ENCODE measurements at regions not wholly inside any gene's neighbourhood (a gene's known extent, or its start where the extent isn't known, plus 50 kb on each side); places are given as distances from the start of the nearest gene placed in this dataset.
"Not testable (repeated sequence)": the region's sequence is repeated elsewhere in the genome, so short reads cannot be mapped to it uniquely, and the experiment has no call there.

GRCh38 chr4:124873361-124874171 lies 161.0 kb upstream of the ANKRD50 start:
- no peak for DNase-seq

- no peak for DNase-seq
These were observed 160.1 kb upstream of the ANKRD50 start for GRCh38 chr4:124872659-124873058.

GRCh38 chr4:124869961-124870495 lies 157.5 kb upstream of the ANKRD50 start:
- DNase-seq: no peak

DNA sequence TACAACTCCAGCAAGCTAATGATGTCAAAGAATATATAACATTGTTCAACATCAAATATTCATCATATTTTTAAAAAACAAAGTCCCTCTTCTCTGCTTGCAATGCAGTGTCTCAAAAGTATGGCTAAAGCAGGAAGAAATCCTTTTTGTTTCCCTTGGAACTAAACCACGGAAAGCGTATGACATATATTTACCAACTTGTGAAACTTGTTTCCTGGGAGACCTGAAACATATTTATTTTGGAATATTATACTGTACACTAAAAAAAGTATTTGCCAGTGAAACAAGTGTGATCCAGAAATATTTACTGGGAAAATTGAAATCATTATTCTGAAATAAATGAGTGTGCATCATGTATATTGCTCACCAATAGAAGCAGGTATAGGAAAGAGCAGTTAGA lies 156.0 kb upstream of the ANKRD50 start:
- DNase-seq: no peak

DNA sequence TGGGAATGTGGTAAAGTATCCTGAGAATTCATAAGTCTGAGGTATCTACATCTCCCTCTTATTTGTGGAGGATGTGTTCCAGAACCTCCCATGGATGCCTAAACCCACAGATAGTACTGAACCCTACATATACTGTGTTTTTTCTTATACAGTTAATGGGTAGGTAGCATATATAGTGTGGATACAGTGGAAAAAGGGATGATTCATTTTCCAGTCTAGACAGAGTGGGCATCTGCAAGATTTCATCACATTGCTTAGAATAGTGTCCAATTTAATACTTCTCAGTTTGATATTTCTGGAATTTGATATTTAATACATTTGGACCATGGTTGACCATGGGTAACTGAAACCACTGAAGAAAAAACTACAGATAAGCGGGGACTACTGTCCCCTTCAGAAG lies 155.0 kb upstream of the ANKRD50 start:
- DNase-seq: no peak

- no peak for DNase-seq
These were observed 153.8 kb upstream of the ANKRD50 start for GRCh38 chr4:124866301-124866700.

GRCh38 chr4:124863040-124863545 lies 150.6 kb upstream of the ANKRD50 start:
- DNase-seq: no peak

- no peak for DNase-seq
These were observed 149.7 kb upstream of the ANKRD50 start for GRCh38 chr4:124862261-124862660.

DNA sequence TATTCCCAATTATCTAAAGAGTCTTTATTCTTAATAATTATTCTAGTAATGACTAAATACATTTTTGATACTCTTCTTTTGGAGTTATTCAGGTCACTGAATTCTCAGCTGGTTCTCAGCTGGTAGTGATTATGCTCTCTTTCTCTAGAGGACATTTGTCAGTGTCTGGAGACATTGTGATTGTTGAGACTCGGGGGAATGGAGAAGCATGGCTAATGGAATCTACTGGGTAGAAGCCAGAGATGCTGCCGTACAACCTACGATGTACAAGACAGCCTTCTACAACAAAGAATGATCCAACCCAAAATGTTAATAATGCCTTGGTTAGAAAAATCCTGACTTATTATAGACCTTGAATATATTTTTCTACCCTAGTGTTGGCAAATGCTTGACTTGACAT lies 149.2 kb upstream of the ANKRD50 start:
- DNase-seq: no peak

- no peak for DNase-seq
These were observed 142.4 kb upstream of the ANKRD50 start for GRCh38 chr4:124854968-124855367.

DNA sequence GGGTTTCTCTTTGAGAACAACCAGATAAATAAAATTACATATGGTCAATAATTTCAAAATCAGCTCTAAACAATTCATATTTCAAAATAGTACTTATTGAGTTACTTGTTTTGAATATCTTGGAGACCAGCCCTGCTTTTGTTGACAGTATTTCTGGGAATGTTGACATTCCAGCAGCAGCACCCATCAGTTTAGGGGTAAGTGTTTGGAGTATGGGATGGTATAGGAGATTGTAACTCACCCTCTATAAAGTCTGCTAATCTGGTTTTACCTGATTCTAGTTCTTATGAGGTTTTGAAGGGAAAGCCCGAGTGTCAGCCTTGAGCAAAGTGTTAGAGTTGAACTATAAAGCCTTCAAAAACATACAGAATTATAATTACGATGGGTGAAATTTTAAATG lies 139.2 kb upstream of the ANKRD50 start:
- no peak for DNase-seq

DNA sequence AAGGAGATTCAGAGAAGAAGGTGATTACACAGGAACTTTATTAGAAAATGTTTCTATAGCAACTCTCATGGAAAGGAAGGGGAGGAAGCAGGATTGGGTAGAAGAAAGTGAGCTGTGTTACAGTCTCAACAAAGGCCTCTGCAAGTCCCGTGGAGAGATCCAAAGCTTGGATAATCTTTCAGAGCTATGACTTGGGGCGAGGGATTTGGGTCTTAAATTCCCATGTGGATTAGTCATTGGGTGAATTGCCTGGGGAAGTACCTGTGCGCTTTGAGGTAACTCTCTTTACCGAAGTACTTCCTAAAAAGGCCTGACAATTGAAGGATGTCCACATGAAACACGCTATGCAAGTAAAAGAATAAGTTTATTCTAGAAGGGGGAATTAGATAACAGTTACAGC lies 133.8 kb upstream of the ANKRD50 start:
- DNase-seq: no peak

DNA sequence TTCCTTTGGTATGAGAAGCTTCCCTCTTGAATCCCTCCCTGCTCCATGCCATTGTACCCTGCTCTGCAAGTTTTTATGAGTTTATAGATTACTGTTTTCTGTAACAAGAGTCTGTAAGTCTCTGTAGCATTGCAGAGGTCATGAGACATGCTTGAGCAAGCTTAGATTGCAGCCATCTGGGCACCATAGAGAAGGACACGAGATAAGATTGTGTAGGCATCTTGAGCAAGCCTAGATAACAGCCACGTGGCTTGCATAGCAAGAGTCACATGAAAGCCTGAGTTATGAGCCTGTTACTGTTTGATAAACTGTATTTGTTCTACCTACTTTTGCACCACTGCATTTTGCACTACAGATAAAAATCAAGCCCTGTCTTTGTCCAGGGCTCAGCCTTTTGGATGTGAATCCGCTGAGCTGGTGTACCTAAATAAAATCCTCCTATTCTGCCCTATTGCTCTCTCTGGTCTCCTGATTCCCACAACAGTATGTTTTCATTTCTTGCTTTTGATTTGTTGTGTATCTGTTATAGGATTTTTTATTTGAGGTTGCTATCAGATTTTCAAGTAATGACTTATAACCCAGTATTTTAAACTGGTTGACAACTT lies 127.4 kb upstream of the ANKRD50 start:
- DNase-seq: no peak

GRCh38 chr4:124833831-124834505 lies 121.4 kb upstream of the ANKRD50 start:
- no peak for DNase-seq

GRCh38 chr4:124828382-124828781 lies 115.8 kb upstream of the ANKRD50 start:
- DNase-seq: no peak

DNA sequence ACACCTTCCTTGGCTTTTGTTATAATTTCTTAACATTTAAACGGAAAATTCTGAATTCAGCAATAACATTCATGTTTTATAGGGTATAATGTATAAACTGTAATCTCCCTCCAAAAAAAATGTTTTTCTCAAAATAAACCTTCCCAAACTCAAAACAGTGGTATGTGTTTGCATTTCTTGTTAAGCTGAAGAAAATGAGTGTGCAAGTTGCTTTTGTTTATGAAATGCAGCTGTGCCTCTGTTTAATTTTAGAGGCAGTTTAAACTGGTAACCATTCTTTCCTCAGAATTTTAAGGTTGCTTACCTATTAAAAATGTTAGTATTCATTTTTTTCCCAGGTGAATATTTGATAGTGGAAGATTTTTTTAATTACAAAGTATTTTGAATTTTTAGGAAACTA lies 105.0 kb upstream of the ANKRD50 start:
- DNase-seq: no peak

DNA sequence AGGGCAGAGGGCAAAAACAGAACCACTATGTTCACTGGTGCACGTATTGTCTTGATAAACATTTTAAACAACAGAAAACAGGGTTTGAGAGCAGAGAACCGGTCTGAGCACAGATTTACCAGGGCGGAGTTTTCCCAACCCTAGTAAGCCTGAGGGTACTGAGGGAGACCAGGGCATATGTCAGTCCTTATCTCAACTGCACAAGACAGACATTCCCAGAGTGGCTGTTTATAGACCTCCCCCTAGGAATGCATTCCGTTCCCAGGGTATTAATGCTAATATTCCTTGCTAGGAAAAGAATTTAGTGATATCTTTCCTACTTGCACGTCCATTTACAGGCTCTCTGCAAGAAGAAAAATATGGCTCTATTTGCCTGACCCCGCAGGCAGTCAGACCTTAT lies 99.7 kb upstream of the ANKRD50 start:
- DNase-seq: not testable (repeated sequence)

- DNase-seq: no peak
These were observed 98.3 kb upstream of the ANKRD50 start for GRCh38 chr4:124810827-124811226.

DNA sequence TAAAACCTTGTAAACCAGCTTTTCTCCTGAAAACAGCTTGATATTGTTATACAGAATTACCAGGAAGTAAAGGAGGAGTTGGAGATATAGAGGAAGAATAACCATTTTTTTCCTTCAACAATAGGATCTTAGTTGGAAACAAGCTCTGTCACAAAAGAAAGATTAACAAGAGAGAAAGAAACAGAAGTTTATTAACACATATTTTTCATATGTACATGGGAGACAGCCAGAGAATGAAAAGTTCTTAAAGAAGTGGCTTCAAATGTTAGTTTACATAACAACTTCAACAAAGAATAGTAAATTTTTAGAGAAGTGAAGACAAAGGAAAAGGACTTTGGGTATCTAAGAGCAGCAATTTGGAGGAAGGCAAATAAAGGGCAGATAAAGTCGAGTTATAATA lies 94.9 kb upstream of the ANKRD50 start:
- no peak for DNase-seq

GRCh38 chr4:124806403-124806802 lies 93.9 kb upstream of the ANKRD50 start:
- no peak for DNase-seq

DNA sequence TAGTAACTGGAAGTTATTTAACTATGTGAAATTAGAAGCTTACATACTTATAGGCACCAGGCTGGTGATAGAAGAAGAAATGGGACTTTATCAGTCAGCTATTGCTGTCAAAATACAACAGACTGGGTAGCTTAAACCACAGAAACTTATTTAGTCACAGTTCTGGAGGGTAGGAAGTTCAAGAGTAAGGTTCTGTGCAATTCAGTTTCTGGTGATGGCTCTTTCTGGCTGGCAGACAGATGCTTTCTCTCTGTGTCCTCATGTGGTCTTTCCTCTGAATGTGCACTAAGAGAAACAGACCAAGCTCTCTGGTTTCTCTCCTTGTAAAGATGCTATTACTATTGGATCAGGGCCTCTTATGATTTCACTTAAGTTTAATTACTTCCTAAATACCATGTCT lies 92.1 kb upstream of the ANKRD50 start:
- DNase-seq: no peak

GRCh38 chr4:124804041-124804440 lies 91.5 kb upstream of the ANKRD50 start:
- no peak for DNase-seq

DNA sequence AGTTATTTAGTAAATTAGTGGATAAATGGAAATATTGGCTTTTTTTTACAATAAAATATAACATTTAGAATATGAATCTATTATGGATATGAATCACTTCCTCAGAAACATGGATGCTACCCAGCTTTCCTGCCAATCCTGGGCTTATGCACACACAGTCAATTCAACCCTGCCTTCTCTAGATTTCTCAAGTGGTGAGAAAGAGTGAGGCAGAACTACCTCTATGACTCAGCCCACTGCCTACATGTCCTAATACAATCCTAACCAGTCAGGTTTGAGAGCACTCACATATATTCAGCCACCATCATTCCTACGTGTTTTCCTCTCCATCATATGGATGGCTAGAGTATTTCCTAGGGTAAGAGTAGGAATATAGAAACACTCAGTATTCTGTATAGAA lies 91.1 kb upstream of the ANKRD50 start:
- DNase-seq: no peak

DNA sequence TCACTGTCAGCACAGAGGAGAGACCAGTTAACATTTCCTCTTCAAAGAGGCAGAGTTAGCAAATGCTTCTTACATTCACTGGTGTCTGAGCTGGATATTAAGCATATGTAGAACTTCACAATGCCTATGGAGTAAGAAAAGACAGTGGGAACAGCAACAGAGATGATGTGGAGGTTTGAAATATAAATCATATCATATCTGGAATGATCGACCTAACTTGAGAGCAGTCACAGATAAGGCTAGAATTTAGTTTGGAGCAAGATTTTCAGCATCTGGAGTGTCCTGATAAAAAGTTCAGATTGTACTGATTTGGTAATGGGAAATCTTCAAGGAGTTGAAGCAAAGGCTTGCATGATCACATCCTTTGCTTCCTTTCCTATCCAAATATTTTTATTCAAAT lies 90.5 kb upstream of the ANKRD50 start:
- DNase-seq: no peak
